B cell (primary cell): ENCODE measurements at regions not wholly inside any gene's neighbourhood (a gene's known extent, or its start where the extent isn't known, plus 50 kb on each side); places are given as distances from the start of the nearest gene placed in this dataset.

Experiments used
- ATAC-seq: fragments of 200-7000 bp; cut with Tn5 transposase; one replicate; pipeline ENCODE4 v1.10.0; 2021; ENCODE audit warnings: low read depth, mild to moderate bottlenecking, moderate number of reproducible peaks, moderate library complexity
- CTCF ChIA-PET: fragments of 350-600 bp; sonication (Branson Sonifier 250); formaldehyde crosslinking; loops from one replicate; lab custom pipeline; 2021; ENCODE audit warnings: antibody characterized with exemption, inconsistent platforms; lab: Charles Lee
- POLR2A ChIA-PET: fragments of 350-600 bp; sonication (Branson Sonifier 250); formaldehyde crosslinking; loops from one replicate; lab custom pipeline; 2021; ENCODE audit warnings: antibody characterized with exemption; lab: Charles Lee
- DNase-seq: peaks from one replicate; pipeline ENCODE4 v3.0.0; 2013
- H2AFZ ChIP-seq: 2 replicates; pipeline ENCODE4 v1.6.1; 2012; ENCODE audit warnings: mild to moderate bottlenecking, low read depth, low read length; ENCODE audit not compliant: insufficient read depth, poor library complexity, severe bottlenecking
- H3K27ac ChIP-seq, 2 donors: 1 replicate in 1 of 2; 2 replicates in 1 of 2; pipeline ENCODE4 v1.5.1; 2012 to 2013; ENCODE audit warnings: low read length in 2 of 2, mild to moderate bottlenecking in 2 of 2, moderate library complexity in 1 of 2
- H3K27me3 ChIP-seq, 4 experiments: fragments of 200-600 bp in 1 of 4; sonication (generic) in 1 of 4; replicated peaks in 1 of 4; 1 replicate in 2 of 4; 2 replicates in 2 of 4; pipeline versions ENCODE4 v1.6.1 to v1.7.0; 2013 to 2016; ENCODE audit warnings: low read length in 3 of 4, mild to moderate bottlenecking in 2 of 4, mixed read lengths in 1 of 4, moderate library complexity in 1 of 4; ENCODE audit not compliant: insufficient read depth in 4 of 4, control insufficient read depth in 3 of 4; ENCODE audit errors: control extremely low read depth in 1 of 4
- H3K36me3 ChIP-seq, 2 experiments: replicated peaks in 1 of 2; 1 replicate in 1 of 2; 2 replicates in 1 of 2; pipeline versions ENCODE4 v1.6.1 to v1.7.1; 2013; ENCODE audit warnings: low read length in 1 of 2; ENCODE audit not compliant: insufficient read depth in 2 of 2, control insufficient read depth in 1 of 2; ENCODE audit errors: control extremely low read depth in 1 of 2, extremely low read depth in 1 of 2
- H3K4me1 ChIP-seq, 2 donors: fragments of 200-600 bp in 1 of 2; sonication (generic) in 1 of 2; 1 replicate in 1 of 2; 2 replicates in 1 of 2; pipeline versions ENCODE4 v1.5.1 to v1.6.1; 2013 to 2017; ENCODE audit warnings: low read length in 2 of 2; ENCODE audit not compliant: control insufficient read depth in 2 of 2, insufficient read depth in 2 of 2
- H3K4me2 ChIP-seq: replicated peaks from 2 replicates; pipeline ENCODE3; 2012; ENCODE audit warnings: mild to moderate bottlenecking, low read depth, low read length; ENCODE audit not compliant: poor library complexity, severe bottlenecking
- H3K4me3 ChIP-seq, 5 experiments: fragments of 200-600 bp in 1 of 5; sonication (generic) in 1 of 5; 1 replicate in 3 of 5; 2 replicates in 2 of 5; pipeline versions ENCODE4 v1.5.1 to v1.7.0; 2011 to 2016; ENCODE audit warnings: low read length in 4 of 5, mild to moderate bottlenecking in 4 of 5, low read depth in 2 of 5, control low read depth in 1 of 5, moderate library complexity in 1 of 5; ENCODE audit not compliant: insufficient read depth in 1 of 5; ENCODE audit errors: control extremely low read depth in 1 of 5, extremely low read depth in 1 of 5
- H3K79me2 ChIP-seq: fragments of 200-600 bp; sonication (generic); one replicate; pipeline ENCODE4 v1.6.0; 2016; ENCODE audit warnings: low read length; ENCODE audit not compliant: control insufficient read depth, insufficient read depth
- H3K9ac ChIP-seq: fragments of 200-600 bp; sonication (generic); 2 replicates; pipeline ENCODE4 v1.6.1; 2017; ENCODE audit warnings: mild to moderate bottlenecking, low read length, moderate library complexity
- H3K9me3 ChIP-seq, 3 donors: one replicate each; pipeline versions ENCODE4 v1.6.1 to v1.7.1; 2013; ENCODE audit warnings: low read length in 2 of 3; ENCODE audit not compliant: control insufficient read depth in 2 of 3, insufficient read depth in 1 of 3; ENCODE audit errors: control extremely low read depth in 1 of 3
- H4K20me1 ChIP-seq: 2 replicates; pipeline ENCODE4 v1.6.0; 2012; ENCODE audit warnings: mild to moderate bottlenecking, low read length; ENCODE audit not compliant: insufficient read depth, control insufficient read depth, poor library complexity, severe bottlenecking
- H3K27ac Mint-ChIP-seq: one replicate; pipeline ENCODE4 v1.8.0; 2021; ENCODE audit warnings: mixed read lengths
- H3K27me3 Mint-ChIP-seq: one replicate; pipeline ENCODE4 v1.8.0; 2021; ENCODE audit warnings: mixed read lengths
- H3K4me1 Mint-ChIP-seq: one replicate; pipeline ENCODE4 v1.8.0; 2021; ENCODE audit warnings: mixed read lengths
- H3K4me3 Mint-ChIP-seq: one replicate; pipeline ENCODE4 v1.8.0; 2021; ENCODE audit warnings: mixed read lengths
- H3K9me3 Mint-ChIP-seq: one replicate; pipeline ENCODE4 v1.8.0; 2022; ENCODE audit warnings: mixed read lengths; ENCODE audit not compliant: insufficient read depth
- CTCF ChIP-seq: fragments of 200-600 bp; IDR thresholded peaks from one replicate; pipeline ENCODE4 v1.8.0; 2022; ENCODE audit warnings: antibody characterized with exemption, mild to moderate bottlenecking
- EZH2 ChIP-seq: IDR thresholded peaks from 2 replicates; pipeline ENCODE4 v1.6.1; 2012; ENCODE audit warnings: borderline replicate concordance, low read depth, mild to moderate bottlenecking, moderate library complexity, low read length; ENCODE audit not compliant: insufficient read depth, poor library complexity, severe bottlenecking
- WGBS: methylation state at CpG from one replicate; pipeline ENCODE4 v1.1.5; 2013; ENCODE audit warnings: missing lambda C conversion rate; ENCODE audit not compliant: insufficient coverage; 5-methylcytosine and 5-hydroxymethylcytosine counted together
- intact Hi-C: fragments of 100-400 bp; cut with micrococcal nuclease; formaldehyde crosslinking; loops from one replicate; pipeline ENCODE4 v1.10.0; 2022

GRCh38 chr17:77478899-77479298 is 338.1 kb downstream of the SEC14L1 start:
- Mint-ChIP-seq H3K9me3 (no peaks in the 10 kb centered on the region), H3K27me3 (no peaks in the 10 kb centered on the region), H3K4me3 (no peak overlapping the region), H3K4me1 (peaks cover 64% of the 10 kb centered on the region), H3K27ac (peak overlapping the region; percentile 59)
- H3K4me1 ChIP-seq = peaks cover 36 to 82% of the 10 kb centered on the region in 2 donors
- H3K4me3 ChIP-seq = no peak overlapping the region
- H3K36me3 ChIP-seq = peaks cover 0 to 66% of the 10 kb centered on the region in 2 experiments
- TF ChIP-seq EZH2 (no peak), CTCF (no peak)
- no peak for DNase-seq
- H3K27ac ChIP-seq = no peak overlapping the region
- H3K9me3 ChIP-seq = no peaks in the 10 kb centered on the region
- H3K27me3 ChIP-seq = no peaks in the 10 kb centered on the region
- intact Hi-C loops = no loop called here
- 94% methylated on average over 11 of the region's 11 CpGs for WGBS
- ATAC-seq = no peak
- H3K9ac ChIP-seq = no peak overlapping the region
- H4K20me1 ChIP-seq = peaks cover 98% of the 10 kb centered on the region
- H2AFZ ChIP-seq = no peak overlapping the region
- H3K4me2 ChIP-seq = no peak overlapping the region
- H3K79me2 ChIP-seq = peaks cover 100% of the 10 kb centered on the region
- CTCF ChIA-PET = no interaction called here
- POLR2A ChIA-PET = interaction anchor here (0.6 to 1.0 kb wide), 3 partner anchors 15 to 367 kb away, joined by 5 to 7 read pairs (median 7); no protein-coding TSS in a partner anchor

GRCh38 chr17:77479372-77480198 is 338.8 kb downstream of the SEC14L1 start:
- WGBS = 88% methylated on average over 20 of the region's 26 CpGs
- no peak for DNase-seq
- peaks cover 0 to 68% of the 10 kb centered on the region in 2 experiments for H3K36me3 ChIP-seq
- no peak overlapping the region for H3K4me3 ChIP-seq
- H3K9me3 ChIP-seq = no peaks in the 10 kb centered on the region
- Mint-ChIP-seq H3K4me1 (peaks cover 57% of the 10 kb centered on the region), H3K27me3 (no peaks in the 10 kb centered on the region), H3K9me3 (no peaks in the 10 kb centered on the region), H3K4me3 (no peak overlapping the region), H3K27ac (peak overlapping the region; percentile 26)
- ChIA-PET CTCF (no interaction called here), POLR2A (interaction anchor here (0.6 kb wide), 2 partner anchors 16 to 366 kb away, joined by 5 to 7 read pairs; no protein-coding TSS in a partner anchor)
- H3K27me3 ChIP-seq = no peaks in the 10 kb centered on the region
- no peak overlapping the region for H3K4me2 ChIP-seq
- no peak for TF ChIP-seq CTCF
- TF ChIP-seq EZH2 = no peak
- peaks cover 98% of the 10 kb centered on the region for H4K20me1 ChIP-seq
- peaks cover 100% of the 10 kb centered on the region for H3K79me2 ChIP-seq
- peaks cover 29 to 79% of the 10 kb centered on the region in 2 donors for H3K4me1 ChIP-seq
- no peak overlapping the region for H2AFZ ChIP-seq
- no peak overlapping the region for H3K9ac ChIP-seq
- ATAC-seq = no peak
- intact Hi-C loops = no loop called here
- H3K27ac ChIP-seq = peak overlapping the region in 1 of 2 donors; percentile 59
